ENCODE measurements at regions not wholly inside any gene's neighbourhood (a gene's known extent, or its start where the extent isn't known, plus 50 kb on each side); places are given as distances from the start of the nearest gene placed in this dataset.

- no peak overlapping the region for H3K4me2 ChIP-seq (ENCODE audit: low read length)
- H4K20me1 ChIP-seq (ENCODE audit: insufficient read depth, low read length): no peaks in the 10 kb centered on the region
- H3K9me2 ChIP-seq (ENCODE audit: insufficient read depth, low read length): no peaks in the 10 kb centered on the region
- BruUV-seq (replicated peaks): no TSS peak
- ChIA-PET CTCF (ENCODE audit: unreplicated experiment) (interaction anchor here (0.5 kb wide), 1 partner anchor 441 kb away, joined by 3 read pairs; no protein-coding TSS in a partner anchor), POLR2A (interaction anchor here (0.7 kb wide), 1 partner anchor 76 kb away, joined by 3 read pairs; no protein-coding TSS in a partner anchor)
- H3K9me3 ChIP-seq (ENCODE audit: low read length): no peaks in the 10 kb centered on the region
- no peaks in the 10 kb centered on the region for H3K79me2 ChIP-seq (ENCODE audit: insufficient read depth, low read depth, low read length)
- H3K4me3 ChIP-seq (ENCODE audit: low read depth, low read length, poor library complexity, severe bottlenecking): no peak overlapping the region
- H2AFZ ChIP-seq (ENCODE audit: low read length): no peak overlapping the region
- no peak overlapping the region for H3K27ac ChIP-seq (ENCODE audit: low read depth, low read length, poor library complexity, severe bottlenecking)
- H3K4me1 ChIP-seq (ENCODE audit: insufficient read depth, low read length, poor library complexity, severe bottlenecking): no peaks in the 10 kb centered on the region
- DNase-seq (ENCODE audit: low spot score): no peak
- intact Hi-C loops (cut with micrococcal nuclease; ENCODE audit: unreplicated experiment): no loop called here
- H3K36me3 ChIP-seq (ENCODE audit: insufficient read depth, low read length): no peaks in the 10 kb centered on the region
- TF ChIP-seq CTCF (conservative IDR thresholded peaks at IDR 0.05; ENCODE audit: low read length) (no peak), EZH2phosphoT487 (IDR thresholded peaks at IDR 0.05; ENCODE audit: borderline replicate concordance, low read depth, low read length) (no peak)
Measured at GRCh38 chr2:13818002-13818401, 814.5 kb upstream of the LRATD1 start.

- Histone ChIP-seq H3K27ac (ENCODE audit: low read depth, low read length, poor library complexity, severe bottlenecking) (no peak overlapping the region), H3K4me3 (ENCODE audit: low read depth, low read length, poor library complexity, severe bottlenecking) (no peak overlapping the region), H3K4me1 (ENCODE audit: insufficient read depth, low read length, poor library complexity, severe bottlenecking) (no peaks in the 10 kb centered on the region), H2AFZ (ENCODE audit: low read length) (no peak overlapping the region), H3K9me3 (ENCODE audit: low read length) (no peaks in the 10 kb centered on the region), H3K79me2 (ENCODE audit: insufficient read depth, low read depth, low read length) (no peaks in the 10 kb centered on the region), H3K36me3 (ENCODE audit: insufficient read depth, low read length) (no peaks in the 10 kb centered on the region), H4K20me1 (ENCODE audit: insufficient read depth, low read length) (no peaks in the 10 kb centered on the region), H3K4me2 (ENCODE audit: low read length) (no peak overlapping the region), H3K9me2 (ENCODE audit: insufficient read depth, low read length) (no peaks in the 10 kb centered on the region)
- intact Hi-C loops (cut with micrococcal nuclease; ENCODE audit: unreplicated experiment): no loop called here
- CTCF ChIA-PET (ENCODE audit: unreplicated experiment): no interaction called here
- DNase-seq (ENCODE audit: low spot score): no peak
- no TSS peak for BruUV-seq (replicated peaks)
- POLR2A ChIA-PET: interaction anchor here (0.6 kb wide), 1 partner anchor 30 kb away, joined by 3 read pairs; no protein-coding TSS in a partner anchor
- TF ChIP-seq CTCF (conservative IDR thresholded peaks at IDR 0.05; ENCODE audit: low read length) (no peak), EZH2phosphoT487 (IDR thresholded peaks at IDR 0.05; ENCODE audit: borderline replicate concordance, low read depth, low read length) (no peak)
Measured at GRCh38 chr2:13819896-13820295, 812.6 kb upstream of the LRATD1 start.

GRCh38 chr2:13821255-13821880 lies 811.1 kb upstream of the LRATD1 start:
- Histone ChIP-seq H3K79me2 (ENCODE audit: insufficient read depth, low read depth, low read length) (no peaks in the 10 kb centered on the region), H3K36me3 (ENCODE audit: insufficient read depth, low read length) (no peaks in the 10 kb centered on the region), H3K4me3 (ENCODE audit: low read depth, low read length, poor library complexity, severe bottlenecking) (no peak overlapping the region), H2AFZ (ENCODE audit: low read length) (no peak overlapping the region), H4K20me1 (ENCODE audit: insufficient read depth, low read length) (no peaks in the 10 kb centered on the region), H3K4me2 (ENCODE audit: low read length) (no peak overlapping the region), H3K4me1 (ENCODE audit: insufficient read depth, low read length, poor library complexity, severe bottlenecking) (no peaks in the 10 kb centered on the region), H3K9me3 (ENCODE audit: low read length) (no peaks in the 10 kb centered on the region), H3K27ac (ENCODE audit: low read depth, low read length, poor library complexity, severe bottlenecking) (no peak overlapping the region), H3K9me2 (ENCODE audit: insufficient read depth, low read length) (no peaks in the 10 kb centered on the region)
- TF ChIP-seq EZH2phosphoT487 (IDR thresholded peaks at IDR 0.05; ENCODE audit: borderline replicate concordance, low read depth, low read length): no peak
- TF ChIP-seq CTCF (conservative IDR thresholded peaks at IDR 0.05; ENCODE audit: low read length): no peak
- POLR2A ChIA-PET: no interaction called here
- no peak for DNase-seq (ENCODE audit: low spot score)
- BruUV-seq (replicated peaks): no TSS peak
- CTCF ChIA-PET (ENCODE audit: unreplicated experiment): no interaction called here
- intact Hi-C loops (cut with micrococcal nuclease; ENCODE audit: unreplicated experiment): no loop called here
